Neural cell (in vitro differentiated cells): ENCODE measurements at regions not wholly inside any gene's neighbourhood (a gene's known extent, or its start where the extent isn't known, plus 50 kb on each side); places are given as distances from the start of the nearest gene placed in this dataset.

Experiments
- CTCF ChIP-seq: fragments of 450-650 bp; IDR thresholded peaks from 2 replicates; pipeline ENCODE4 v1.5.1; 2014; ENCODE audit warnings: antibody characterized with exemption, mild to moderate bottlenecking, moderate library complexity; ENCODE audit not compliant: poor library complexity, severe bottlenecking
- EP300 ChIP-seq: fragments of 450-650 bp; conservative IDR thresholded peaks from 2 replicates; pipeline ENCODE4 v1.6.1; 2014; ENCODE audit warnings: antibody characterized with exemption, mild to moderate bottlenecking, moderate library complexity; ENCODE audit not compliant: poor library complexity, severe bottlenecking
- REST ChIP-seq: IDR thresholded peaks from 2 replicates; pipeline ENCODE4 v1.6.1; 2012; ENCODE audit warnings: borderline replicate concordance
- TAF1 ChIP-seq: IDR thresholded peaks from 2 replicates; pipeline ENCODE4 v1.6.1; 2012; ENCODE audit warnings: low read depth

- TF ChIP-seq EP300 (no peak), REST (no peak), TAF1 (no peak), CTCF (no peak)
Measured at GRCh38 chr5:39709032-39709431, 284.3 kb upstream of the DAB2 start.
